SK-N-SH treated with all-trans-retinoic acid at 6 μM for 48 hours (cell line): ENCODE measurements at regions not wholly inside any gene's neighbourhood (a gene's known extent, or its start where the extent isn't known, plus 50 kb on each side); places are given as distances from the start of the nearest gene placed in this dataset.

ENCODE experiments used
- ATAC-seq: fragments of 200-7000 bp; cut with Tn5 transposase; 3 replicates; pipeline ENCODE4 v1.9.1; 2020; ENCODE audit warnings: mild to moderate bottlenecking, moderate library complexity
- ARNTL ChIP-seq: fragments of 450-650 bp; formaldehyde crosslinking; IDR thresholded peaks from 2 replicates; pipeline ENCODE4 v1.5.0; 2020; ENCODE audit warnings: low read depth, mild to moderate bottlenecking, moderate library complexity, borderline replicate concordance
- CSDC2 ChIP-seq: fragments of 250-450 bp; sonication (Bioruptor Pico); IDR thresholded peaks from 2 replicates; pipeline ENCODE4 v1.5.0; 2020; ENCODE audit warnings: mild to moderate bottlenecking, moderate library complexity
- ESRRG ChIP-seq: fragments of 250-450 bp; sonication (Bioruptor Pico); IDR thresholded peaks from 2 replicates; pipeline ENCODE4 v1.6.1; 2021; ENCODE audit warnings: mild to moderate bottlenecking
- GLIS3 ChIP-seq: fragments of 250-450 bp; sonication (Bioruptor Pico); IDR thresholded peaks from 2 replicates; pipeline ENCODE4 v1.5.0; 2020; ENCODE audit warnings: mild to moderate bottlenecking, moderate library complexity
- OSR1 ChIP-seq: fragments of 250-450 bp; sonication (Bioruptor Pico); IDR thresholded peaks from 2 replicates; pipeline ENCODE4 v1.8.0; 2022; ENCODE audit warnings: moderate library complexity, mild to moderate bottlenecking, inconsistent platforms
- PPARA ChIP-seq: fragments of 250-450 bp; sonication (Bioruptor Pico); IDR thresholded peaks from 2 replicates; pipeline ENCODE4 v1.5.0; 2020; ENCODE audit warnings: mild to moderate bottlenecking, borderline replicate concordance
- RARB ChIP-seq: fragments of 250-450 bp; sonication (Bioruptor Pico); IDR thresholded peaks from 2 replicates; pipeline ENCODE4 v1.8.0; 2021; ENCODE audit warnings: mild to moderate bottlenecking, moderate library complexity
- SNAI2 ChIP-seq: fragments of 250-450 bp; sonication (Bioruptor Pico); IDR thresholded peaks from 2 replicates; pipeline ENCODE4 v1.5.0; 2020; ENCODE audit warnings: mild to moderate bottlenecking, moderate library complexity
- TCF4 ChIP-seq: fragments of 250-450 bp; sonication (Bioruptor Pico); IDR thresholded peaks from 2 replicates; pipeline ENCODE4 v1.8.0; 2021; ENCODE audit warnings: mild to moderate bottlenecking, moderate library complexity, borderline replicate concordance
- TOX ChIP-seq: fragments of 250-450 bp; sonication (Bioruptor Pico); IDR thresholded peaks from 2 replicates; pipeline ENCODE4 v1.8.0; 2021; ENCODE audit warnings: mild to moderate bottlenecking, moderate library complexity, borderline replicate concordance
- ZC3H10 ChIP-seq: fragments of 250-450 bp; sonication (Bioruptor Pico); IDR thresholded peaks from 2 replicates; pipeline ENCODE4 v1.5.1; 2021; ENCODE audit warnings: mild to moderate bottlenecking, moderate library complexity
- ZFP3 ChIP-seq: fragments of 250-450 bp; sonication (Bioruptor Pico); IDR thresholded peaks from 2 replicates; pipeline ENCODE4 v1.5.0; 2020; ENCODE audit warnings: mild to moderate bottlenecking, moderate library complexity
- ZFP30 ChIP-seq: fragments of 450-650 bp; formaldehyde crosslinking; IDR thresholded peaks from 2 replicates; pipeline ENCODE4 v1.5.0; 2022; ENCODE audit warnings: mild to moderate bottlenecking, moderate library complexity
- ZNF565 ChIP-seq: fragments of 450-650 bp; formaldehyde crosslinking; conservative IDR thresholded peaks from 2 replicates; pipeline ENCODE4 v1.5.0; 2020; ENCODE audit warnings: low read depth, mild to moderate bottlenecking, moderate library complexity
- ZNF70 ChIP-seq: fragments of 450-650 bp; formaldehyde crosslinking; IDR thresholded peaks from 2 replicates; pipeline ENCODE4 v1.5.0; 2020; ENCODE audit warnings: mild to moderate bottlenecking, moderate library complexity
- ZNF8 ChIP-seq: fragments of 450-650 bp; formaldehyde crosslinking; IDR thresholded peaks from 2 replicates; pipeline ENCODE4 v1.5.0; 2020; ENCODE audit warnings: mild to moderate bottlenecking, moderate library complexity
- TF ChIP-seq, protein P1 (sequence below): fragments of 250-450 bp; sonication (Bioruptor Pico); IDR thresholded peaks from 2 replicates; pipeline ENCODE4 v1.5.1; 2020; ENCODE audit warnings: low read depth, mild to moderate bottlenecking, moderate library complexity
- TF ChIP-seq, protein P2 (sequence below): fragments of 250-450 bp; sonication (Bioruptor Pico); IDR thresholded peaks from 2 replicates; pipeline ENCODE4 v1.5.1; 2021; ENCODE audit warnings: mild to moderate bottlenecking, moderate library complexity
- TF ChIP-seq, protein P3 (sequence below): fragments of 250-450 bp; sonication (Bioruptor Pico); IDR thresholded peaks from 2 replicates; pipeline ENCODE4 v1.8.0; 2020; ENCODE audit warnings: mild to moderate bottlenecking, moderate library complexity, borderline replicate concordance
- TF ChIP-seq, protein P4 (sequence below): fragments of 250-450 bp; sonication (Bioruptor Pico); IDR thresholded peaks from 2 replicates; pipeline ENCODE4 v1.5.0; 2020; ENCODE audit warnings: mild to moderate bottlenecking, moderate library complexity

DNA sequence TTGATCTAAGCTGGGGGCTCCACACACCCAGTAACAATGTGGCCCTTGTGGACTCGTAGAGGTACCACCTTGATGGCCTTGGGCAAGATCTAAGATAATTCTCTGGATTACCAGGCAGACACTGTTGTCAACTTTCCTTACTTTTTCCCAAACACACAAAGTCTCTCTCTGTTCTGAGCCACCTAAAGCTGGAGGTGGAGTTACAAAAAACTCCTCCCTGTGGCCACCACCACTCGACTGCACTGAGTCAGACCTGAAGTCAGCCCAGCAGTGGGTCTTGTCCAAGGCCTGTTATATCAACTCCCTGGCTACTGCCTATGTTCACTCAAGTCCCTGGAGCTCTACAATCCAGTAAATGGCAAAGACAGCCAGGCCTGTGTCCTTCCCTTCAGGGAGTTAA, 70.1 kb upstream of the TECRL start:
- no peak for TF ChIP-seq ZNF565 (CRISPR knock-in tag)
- TF ChIP-seq, protein P1, sequence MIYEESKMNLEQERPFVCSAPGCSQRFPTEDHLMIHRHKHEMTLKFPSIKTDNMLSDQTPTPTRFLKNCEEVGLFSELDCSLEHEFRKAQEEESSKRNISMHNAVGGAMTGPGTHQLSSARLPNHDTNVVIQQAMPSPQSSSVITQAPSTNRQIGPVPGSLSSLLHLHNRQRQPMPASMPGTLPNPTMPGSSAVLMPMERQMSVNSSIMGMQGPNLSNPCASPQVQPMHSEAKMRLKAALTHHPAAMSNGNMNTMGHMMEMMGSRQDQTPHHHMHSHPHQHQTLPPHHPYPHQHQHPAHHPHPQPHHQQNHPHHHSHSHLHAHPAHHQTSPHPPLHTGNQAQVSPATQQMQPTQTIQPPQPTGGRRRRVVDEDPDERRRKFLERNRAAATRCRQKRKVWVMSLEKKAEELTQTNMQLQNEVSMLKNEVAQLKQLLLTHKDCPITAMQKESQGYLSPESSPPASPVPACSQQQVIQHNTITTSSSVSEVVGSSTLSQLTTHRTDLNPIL (CRISPR knock-in tag): no peak
- no peak for TF ChIP-seq OSR1 (CRISPR knock-in tag)
- no peak for TF ChIP-seq ESRRG
- TF ChIP-seq ZNF70 (CRISPR knock-in tag): no peak
- TF ChIP-seq ARNTL (CRISPR knock-in tag): no peak
- TF ChIP-seq ZNF8: no peak
- TF ChIP-seq CSDC2 (CRISPR knock-in tag): no peak
- no peak for TF ChIP-seq PPARA (CRISPR knock-in tag)
- ATAC-seq: no peak

DNA sequence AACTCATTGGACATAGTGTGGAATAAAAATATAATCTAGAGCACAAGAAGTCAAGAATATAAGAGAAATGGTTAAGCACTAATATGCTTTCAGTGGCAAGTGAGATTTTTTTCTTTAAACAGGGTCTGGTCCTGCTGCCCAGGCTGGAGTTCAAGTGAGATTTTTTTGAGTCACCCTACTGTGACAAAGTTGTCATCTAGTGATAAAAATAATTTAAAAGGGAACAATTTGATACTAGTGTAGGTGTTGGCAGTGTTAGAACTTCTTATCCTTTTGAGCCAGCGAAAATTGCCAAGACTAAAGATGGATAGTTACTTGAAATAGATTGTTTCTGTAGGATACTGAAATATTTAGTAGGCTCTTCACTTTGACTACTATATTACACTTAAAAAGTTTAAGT, 67.9 kb upstream of the TECRL start:
- no peak for ATAC-seq
- TF ChIP-seq ZFP3 (CRISPR knock-in tag) (no peak), OSR1 (CRISPR knock-in tag) (no peak), ZC3H10 (CRISPR knock-in tag) (no peak), SNAI2 (CRISPR knock-in tag) (no peak), ZNF70 (CRISPR knock-in tag) (no peak), CSDC2 (CRISPR knock-in tag) (no peak), TOX (CRISPR knock-in tag) (no peak), ZFP30 (CRISPR knock-in tag) (no peak), ESRRG (no peak), PPARA (CRISPR knock-in tag) (no peak), RARB (CRISPR knock-in tag) (no peak), GLIS3 (CRISPR knock-in tag) (no peak), ZNF8 (no peak), ARNTL (CRISPR knock-in tag) (no peak), TCF4 (CRISPR knock-in tag) (no peak), ZNF565 (CRISPR knock-in tag) (no peak)
- TF ChIP-seq, protein P1 (CRISPR knock-in tag): no peak
- TF ChIP-seq, protein P2, sequence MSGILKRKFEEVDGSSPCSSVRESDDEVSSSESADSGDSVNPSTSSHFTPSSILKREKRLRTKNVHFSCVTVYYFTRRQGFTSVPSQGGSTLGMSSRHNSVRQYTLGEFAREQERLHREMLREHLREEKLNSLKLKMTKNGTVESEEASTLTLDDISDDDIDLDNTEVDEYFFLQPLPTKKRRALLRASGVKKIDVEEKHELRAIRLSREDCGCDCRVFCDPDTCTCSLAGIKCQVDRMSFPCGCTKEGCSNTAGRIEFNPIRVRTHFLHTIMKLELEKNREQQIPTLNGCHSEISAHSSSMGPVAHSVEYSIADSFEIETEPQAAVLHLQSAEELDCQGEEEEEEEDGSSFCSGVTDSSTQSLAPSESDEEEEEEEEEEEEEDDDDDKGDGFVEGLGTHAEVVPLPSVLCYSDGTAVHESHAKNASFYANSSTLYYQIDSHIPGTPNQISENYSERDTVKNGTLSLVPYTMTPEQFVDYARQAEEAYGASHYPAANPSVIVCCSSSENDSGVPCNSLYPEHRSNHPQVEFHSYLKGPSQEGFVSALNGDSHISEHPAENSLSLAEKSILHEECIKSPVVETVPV (CRISPR knock-in tag): no peak
- TF ChIP-seq, protein P3, sequence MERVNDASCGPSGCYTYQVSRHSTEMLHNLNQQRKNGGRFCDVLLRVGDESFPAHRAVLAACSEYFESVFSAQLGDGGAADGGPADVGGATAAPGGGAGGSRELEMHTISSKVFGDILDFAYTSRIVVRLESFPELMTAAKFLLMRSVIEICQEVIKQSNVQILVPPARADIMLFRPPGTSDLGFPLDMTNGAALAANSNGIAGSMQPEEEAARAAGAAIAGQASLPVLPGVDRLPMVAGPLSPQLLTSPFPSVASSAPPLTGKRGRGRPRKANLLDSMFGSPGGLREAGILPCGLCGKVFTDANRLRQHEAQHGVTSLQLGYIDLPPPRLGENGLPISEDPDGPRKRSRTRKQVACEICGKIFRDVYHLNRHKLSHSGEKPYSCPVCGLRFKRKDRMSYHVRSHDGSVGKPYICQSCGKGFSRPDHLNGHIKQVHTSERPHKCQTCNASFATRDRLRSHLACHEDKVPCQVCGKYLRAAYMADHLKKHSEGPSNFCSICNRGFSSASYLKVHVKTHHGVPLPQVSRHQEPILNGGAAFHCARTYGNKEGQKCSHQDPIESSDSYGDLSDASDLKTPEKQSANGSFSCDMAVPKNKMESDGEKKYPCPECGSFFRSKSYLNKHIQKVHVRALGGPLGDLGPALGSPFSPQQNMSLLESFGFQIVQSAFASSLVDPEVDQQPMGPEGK (CRISPR knock-in tag): no peak
- TF ChIP-seq, protein P4, sequence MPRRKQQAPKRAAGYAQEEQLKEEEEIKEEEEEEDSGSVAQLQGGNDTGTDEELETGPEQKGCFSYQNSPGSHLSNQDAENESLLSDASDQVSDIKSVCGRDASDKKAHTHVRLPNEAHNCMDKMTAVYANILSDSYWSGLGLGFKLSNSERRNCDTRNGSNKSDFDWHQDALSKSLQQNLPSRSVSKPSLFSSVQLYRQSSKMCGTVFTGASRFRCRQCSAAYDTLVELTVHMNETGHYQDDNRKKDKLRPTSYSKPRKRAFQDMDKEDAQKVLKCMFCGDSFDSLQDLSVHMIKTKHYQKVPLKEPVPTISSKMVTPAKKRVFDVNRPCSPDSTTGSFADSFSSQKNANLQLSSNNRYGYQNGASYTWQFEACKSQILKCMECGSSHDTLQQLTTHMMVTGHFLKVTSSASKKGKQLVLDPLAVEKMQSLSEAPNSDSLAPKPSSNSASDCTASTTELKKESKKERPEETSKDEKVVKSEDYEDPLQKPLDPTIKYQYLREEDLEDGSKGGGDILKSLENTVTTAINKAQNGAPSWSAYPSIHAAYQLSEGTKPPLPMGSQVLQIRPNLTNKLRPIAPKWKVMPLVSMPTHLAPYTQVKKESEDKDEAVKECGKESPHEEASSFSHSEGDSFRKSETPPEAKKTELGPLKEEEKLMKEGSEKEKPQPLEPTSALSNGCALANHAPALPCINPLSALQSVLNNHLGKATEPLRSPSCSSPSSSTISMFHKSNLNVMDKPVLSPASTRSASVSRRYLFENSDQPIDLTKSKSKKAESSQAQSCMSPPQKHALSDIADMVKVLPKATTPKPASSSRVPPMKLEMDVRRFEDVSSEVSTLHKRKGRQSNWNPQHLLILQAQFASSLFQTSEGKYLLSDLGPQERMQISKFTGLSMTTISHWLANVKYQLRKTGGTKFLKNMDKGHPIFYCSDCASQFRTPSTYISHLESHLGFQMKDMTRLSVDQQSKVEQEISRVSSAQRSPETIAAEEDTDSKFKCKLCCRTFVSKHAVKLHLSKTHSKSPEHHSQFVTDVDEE (CRISPR knock-in tag): no peak
- TF ChIP-seq, all 23 proteins: peak for 0

DNA sequence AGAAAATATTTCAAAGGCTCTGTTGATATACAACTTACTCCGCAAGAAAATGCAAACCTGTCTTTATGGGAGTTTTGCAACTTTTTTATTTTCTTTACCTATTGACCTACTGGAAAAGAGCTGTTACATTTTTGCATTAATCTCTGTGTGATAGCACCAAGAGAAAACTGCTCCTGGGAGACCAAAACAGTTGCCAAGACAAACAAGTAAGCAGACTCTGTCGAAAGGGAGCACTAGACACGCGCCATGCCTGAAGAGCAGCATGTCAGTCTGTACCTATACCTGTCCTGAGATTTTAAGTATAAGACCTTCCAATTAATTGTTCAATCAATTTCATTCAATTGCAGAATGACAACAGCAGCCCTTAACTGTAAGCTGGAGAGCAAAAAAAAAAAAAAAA, 56.0 kb upstream of the TECRL start:
- ATAC-seq: no peak
- TF ChIP-seq RARB (CRISPR knock-in tag) (no peak), ZNF565 (CRISPR knock-in tag) (no peak)
- TF ChIP-seq, protein P2 (CRISPR knock-in tag): no peak
